Body of pancreas (tissue), 4 donors: ENCODE measurements at regions not wholly inside any gene's neighbourhood (a gene's known extent, or its start where the extent isn't known, plus 50 kb on each side); places are given as distances from the start of the nearest gene placed in this dataset.
A peak's percentile ranks its signal among the peaks of the same experiment; 100 is the strongest.

Experiments
- ATAC-seq: fragments of 150-250 bp; one replicate; pipeline ENCODE4 v1.9.1; 2016
- DNase-seq, 4 donors: peaks; one replicate each; pipeline ENCODE4 v3.0.0-alpha.2; 2019
- H3K27ac ChIP-seq, 4 donors: fragments of 200-600 bp; sonication (generic); 1 replicate in 3 of 4; 2 replicates in 1 of 4; pipeline versions ENCODE4 v1.5.1 to v1.6.1; 2016 to 2019; ENCODE audit warnings: mild to moderate bottlenecking in 1 of 4, mixed read lengths in 1 of 4, moderate library complexity in 1 of 4
- H3K27me3 ChIP-seq, 2 donors: fragments of 200-600 bp; sonication (generic); one replicate each; pipeline ENCODE4 v1.6.0; 2016; ENCODE audit warnings: mild to moderate bottlenecking in 1 of 2
- H3K36me3 ChIP-seq, 2 donors: fragments of 200-600 bp; sonication (generic); replicated peaks in 1 of 2; 2 replicates each; pipeline ENCODE4 v1.5.1; 2016; ENCODE audit warnings: low read depth in 2 of 2; ENCODE audit not compliant: insufficient read depth in 1 of 2
- H3K4me1 ChIP-seq: fragments of 200-600 bp; sonication (generic); one replicate; pipeline ENCODE4 v1.6.0; 2016
- H3K4me3 ChIP-seq, 2 donors: fragments of 200-600 bp; sonication (generic); 1 replicate in 1 of 2; 2 replicates in 1 of 2; pipeline ENCODE4 v1.5.1; 2016 to 2019
- H3K9me3 ChIP-seq, 3 donors: fragments of 200-600 bp; sonication (generic); 1 replicate in 2 of 3; 2 replicates in 1 of 3; pipeline ENCODE4 v1.5.1; 2016
- POLR2A ChIP-seq, 3 donors: fragments of 450-650 bp; IDR thresholded peaks; one replicate each; pipeline ENCODE4 v1.6.1; 2016; ENCODE audit warnings: antibody characterized with exemption in 3 of 3, mild to moderate bottlenecking in 2 of 3
- WGBS, 2 donors: methylation state at CpG; one replicate each; pipeline ENCODE4 v1.1.5; 2017; 5-methylcytosine and 5-hydroxymethylcytosine counted together
- intact Hi-C: fragments of 100-400 bp; cut with DNase I; formaldehyde crosslinking; loops from one replicate; pipeline ENCODE4 v1.15.1; 2023
- TF ChIP-seq, protein P1 (sequence below), 7 experiments: fragments of 450-650 bp in 4 of 7; fragments of 200-600 bp in 3 of 7; sonication (generic) in 3 of 7; IDR thresholded peaks; one replicate each; pipeline ENCODE4 v1.5.1; 2016 to 2019; ENCODE audit warnings: antibody characterized with exemption in 7 of 7

- Histone ChIP-seq H3K4me1 (no peaks in the 10 kb centered on the region), H3K27ac (no peak overlapping the region), H3K27me3 (no peaks in the 10 kb centered on the region), H3K9me3 (no peaks in the 10 kb centered on the region), H3K4me3 (no peak overlapping the region), H3K36me3 (no peaks in the 10 kb centered on the region)
- no peak for TF ChIP-seq POLR2A (IDR thresholded peaks at IDR 0.05)
- TF ChIP-seq, protein P1, sequence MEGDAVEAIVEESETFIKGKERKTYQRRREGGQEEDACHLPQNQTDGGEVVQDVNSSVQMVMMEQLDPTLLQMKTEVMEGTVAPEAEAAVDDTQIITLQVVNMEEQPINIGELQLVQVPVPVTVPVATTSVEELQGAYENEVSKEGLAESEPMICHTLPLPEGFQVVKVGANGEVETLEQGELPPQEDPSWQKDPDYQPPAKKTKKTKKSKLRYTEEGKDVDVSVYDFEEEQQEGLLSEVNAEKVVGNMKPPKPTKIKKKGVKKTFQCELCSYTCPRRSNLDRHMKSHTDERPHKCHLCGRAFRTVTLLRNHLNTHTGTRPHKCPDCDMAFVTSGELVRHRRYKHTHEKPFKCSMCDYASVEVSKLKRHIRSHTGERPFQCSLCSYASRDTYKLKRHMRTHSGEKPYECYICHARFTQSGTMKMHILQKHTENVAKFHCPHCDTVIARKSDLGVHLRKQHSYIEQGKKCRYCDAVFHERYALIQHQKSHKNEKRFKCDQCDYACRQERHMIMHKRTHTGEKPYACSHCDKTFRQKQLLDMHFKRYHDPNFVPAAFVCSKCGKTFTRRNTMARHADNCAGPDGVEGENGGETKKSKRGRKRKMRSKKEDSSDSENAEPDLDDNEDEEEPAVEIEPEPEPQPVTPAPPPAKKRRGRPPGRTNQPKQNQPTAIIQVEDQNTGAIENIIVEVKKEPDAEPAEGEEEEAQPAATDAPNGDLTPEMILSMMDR (IDR thresholded peaks at IDR 0.05): no peak
- DNase-seq (no peak), ATAC-seq (no peak)
- intact Hi-C loops: no loop called here
- 71 to 72% methylated on average over 3 to 4 of the region's 4 CpGs for WGBS, 2 donors
These were observed 439.9 kb upstream of the TLE4 start for GRCh38 chr9:79131824-79132377.

DNA sequence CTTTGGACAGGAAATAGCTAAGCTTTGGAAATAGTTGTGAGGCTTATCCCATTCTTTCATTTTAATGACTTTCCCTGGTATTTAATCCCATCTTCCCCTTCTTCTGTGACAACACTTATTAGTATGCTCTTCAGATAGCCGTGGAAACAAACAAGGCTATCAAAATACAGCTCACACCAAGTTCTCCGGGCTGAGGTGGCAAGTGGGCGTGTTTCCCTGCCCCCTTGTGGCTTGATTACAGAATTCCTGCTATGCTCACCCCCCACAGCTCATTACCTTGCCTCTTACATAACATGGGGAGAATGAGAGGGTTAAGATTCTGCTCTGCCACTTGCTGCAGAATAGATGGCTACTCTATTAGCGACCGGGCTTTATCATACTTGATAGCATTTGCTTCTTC is 437.1 kb upstream of the TLE4 start:
- Histone ChIP-seq H3K4me3 (no peak overlapping the region), H3K9me3 (no peaks in the 10 kb centered on the region), H3K4me1 (no peaks in the 10 kb centered on the region), H3K36me3 (no peaks in the 10 kb centered on the region), H3K27ac (no peak overlapping the region), H3K27me3 (no peaks in the 10 kb centered on the region)
- 41 to 60% methylated on average over 5 of the region's 5 CpGs for WGBS, 2 donors
- TF ChIP-seq, protein P1 (IDR thresholded peaks at IDR 0.05): peak in 3 of 7 experiments; percentile 5 to 21 (median 12)
- TF ChIP-seq POLR2A (IDR thresholded peaks at IDR 0.05): no peak
- ATAC-seq (no peak), DNase-seq (peak in 1 of 4 donors; percentile 17)
- intact Hi-C loops: no loop called here

DNA sequence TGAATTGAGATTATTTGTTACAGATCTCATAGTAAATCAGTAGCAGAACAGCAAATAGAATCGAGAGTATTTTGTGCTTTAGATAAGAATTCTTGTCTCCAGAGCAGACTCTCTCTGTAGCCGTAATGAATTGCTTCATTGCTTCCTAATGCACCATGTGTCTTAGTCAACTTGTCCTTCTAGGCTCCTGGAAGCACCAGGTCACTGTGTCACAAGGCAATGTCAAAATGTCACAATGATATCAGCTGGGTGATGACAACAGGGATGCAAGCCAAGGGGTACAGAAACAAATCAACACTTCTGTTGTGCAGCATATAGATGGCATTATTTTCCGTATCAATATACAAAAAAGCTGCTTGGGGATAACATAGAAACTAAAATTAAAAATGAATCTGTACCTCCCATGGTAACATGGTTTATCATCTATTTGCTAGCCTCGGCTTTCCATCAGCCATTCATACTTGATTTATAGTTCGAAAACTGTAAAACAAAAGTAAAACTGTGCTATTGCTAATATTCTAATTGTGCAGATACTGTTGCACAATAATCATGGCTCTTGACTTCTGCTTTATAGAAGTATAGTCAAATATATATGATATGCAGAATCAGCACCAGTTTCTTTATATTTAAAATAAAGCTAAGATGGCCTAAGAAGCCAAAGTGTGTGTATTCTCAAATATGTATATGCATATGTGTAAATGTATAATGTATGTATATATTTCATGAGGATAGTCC is 435.9 kb upstream of the TLE4 start:
- Histone ChIP-seq H3K36me3 (no peaks in the 10 kb centered on the region), H3K4me3 (no peak overlapping the region), H3K9me3 (no peaks in the 10 kb centered on the region), H3K4me1 (no peaks in the 10 kb centered on the region), H3K27ac (no peak overlapping the region), H3K27me3 (no peaks in the 10 kb centered on the region)
- intact Hi-C loops: no loop called here
- ATAC-seq (no peak), DNase-seq (no peak)
- 67 to 75% methylated on average over 5 of the region's 5 CpGs for WGBS, 2 donors
- TF ChIP-seq POLR2A (IDR thresholded peaks at IDR 0.05): no peak
- TF ChIP-seq, protein P1 (IDR thresholded peaks at IDR 0.05): no peak

DNA sequence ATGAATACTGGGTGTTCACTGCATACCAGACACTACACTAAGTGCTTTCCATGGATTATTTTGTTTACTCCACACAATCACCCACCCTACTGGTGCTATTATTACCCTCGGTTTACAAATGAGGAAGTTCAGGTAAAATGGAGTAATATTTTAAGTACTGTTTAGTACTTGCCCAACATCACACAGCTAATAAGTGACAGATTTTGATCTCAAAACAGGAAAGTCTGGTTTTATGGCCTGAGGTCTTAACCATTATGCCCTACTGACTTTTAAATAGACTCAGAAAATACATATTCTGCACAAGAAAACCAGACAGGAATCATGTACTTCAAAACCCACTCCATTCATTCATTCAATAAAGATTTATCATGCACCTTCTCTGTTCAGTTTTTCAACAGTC is 431.0 kb upstream of the TLE4 start:
- H3K9me3 ChIP-seq: no peaks in the 10 kb centered on the region
- no peak for TF ChIP-seq POLR2A (IDR thresholded peaks at IDR 0.05)
- TF ChIP-seq, protein P1 (IDR thresholded peaks at IDR 0.05): no peak
- DNase-seq: no peak
- intact Hi-C loops: no loop called here
- no peak overlapping the region for H3K27ac ChIP-seq
- no peaks in the 10 kb centered on the region for H3K27me3 ChIP-seq
- H3K36me3 ChIP-seq: no peaks in the 10 kb centered on the region
- 16 to 41% methylated on average over 1 of the region's 1 CpG for WGBS, 2 donors
- ATAC-seq: no peak
- no peak overlapping the region for H3K4me3 ChIP-seq
- no peaks in the 10 kb centered on the region for H3K4me1 ChIP-seq

DNA sequence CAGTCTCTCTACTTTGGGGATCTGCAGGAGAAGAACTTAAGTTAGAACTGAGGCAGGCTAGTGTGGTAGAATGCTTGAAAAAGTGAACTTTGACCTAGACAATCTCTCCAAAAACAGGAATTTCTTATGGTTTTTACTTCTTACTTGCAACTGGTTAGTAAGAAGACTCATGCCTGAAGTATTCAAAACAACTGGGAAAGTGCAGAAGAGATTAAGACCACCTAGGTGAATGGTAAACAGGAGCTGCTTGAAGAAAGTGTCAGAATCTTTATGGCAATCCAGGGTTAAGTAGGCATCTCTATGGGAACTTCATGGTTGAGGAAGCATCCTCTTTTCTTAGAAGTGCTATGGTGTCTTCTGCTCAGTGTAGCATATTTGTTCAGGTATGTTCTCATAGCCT is 428.6 kb upstream of the TLE4 start:
- no peaks in the 10 kb centered on the region for H3K36me3 ChIP-seq
- no peak overlapping the region for H3K4me3 ChIP-seq
- ATAC-seq (no peak), DNase-seq (no peak)
- H3K9me3 ChIP-seq: no peaks in the 10 kb centered on the region
- no peak overlapping the region for H3K27ac ChIP-seq
- no peaks in the 10 kb centered on the region for H3K4me1 ChIP-seq
- TF ChIP-seq POLR2A (IDR thresholded peaks at IDR 0.05): no peak
- TF ChIP-seq, protein P1 (IDR thresholded peaks at IDR 0.05): no peak
- intact Hi-C loops: no loop called here
- no peaks in the 10 kb centered on the region for H3K27me3 ChIP-seq
